ENCODE measurements at regions not wholly inside any gene's neighbourhood (a gene's known extent, or its start where the extent isn't known, plus 50 kb on each side); places are given as distances from the start of the nearest gene placed in this dataset.

DNA sequence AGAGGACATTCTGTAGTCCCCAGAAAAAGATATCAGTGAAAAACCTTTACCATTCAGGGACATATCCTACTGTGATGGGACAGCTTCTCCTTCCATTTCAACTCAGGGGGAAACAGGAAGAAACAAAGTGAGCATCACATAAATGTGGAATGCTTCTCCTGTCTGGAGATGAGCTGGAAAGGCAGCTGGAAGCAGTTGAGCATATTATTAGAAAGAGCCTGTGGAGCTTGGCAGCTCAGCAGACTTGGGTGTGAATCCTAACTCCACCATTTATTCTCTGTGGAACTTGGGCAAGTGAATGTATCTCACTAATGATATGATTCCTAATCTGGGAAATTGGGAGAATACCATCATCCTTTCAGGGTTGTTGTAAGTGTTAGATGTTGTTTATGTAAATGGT lies 232.1 kb upstream of the F9 start:
- DNase-seq: no peak
- intact Hi-C loops (cut with micrococcal nuclease): no loop called here
- no peak for ATAC-seq

- ATAC-seq: no peak
These were observed 232.9 kb upstream of the F9 start for GRCh38 chrX:139297638-139298037.

GRCh38 chrX:139293991-139294390 lies 236.5 kb upstream of the F9 start:
- DNase-seq (no peak), ATAC-seq (no peak)
- intact Hi-C loops (cut with micrococcal nuclease): no loop called here

More at GRCh38 chrX:139297638-139298037, 232.9 kb upstream of the F9 start:
- no peak for DNase-seq
- intact Hi-C loops (cut with micrococcal nuclease): no loop called here

DNA sequence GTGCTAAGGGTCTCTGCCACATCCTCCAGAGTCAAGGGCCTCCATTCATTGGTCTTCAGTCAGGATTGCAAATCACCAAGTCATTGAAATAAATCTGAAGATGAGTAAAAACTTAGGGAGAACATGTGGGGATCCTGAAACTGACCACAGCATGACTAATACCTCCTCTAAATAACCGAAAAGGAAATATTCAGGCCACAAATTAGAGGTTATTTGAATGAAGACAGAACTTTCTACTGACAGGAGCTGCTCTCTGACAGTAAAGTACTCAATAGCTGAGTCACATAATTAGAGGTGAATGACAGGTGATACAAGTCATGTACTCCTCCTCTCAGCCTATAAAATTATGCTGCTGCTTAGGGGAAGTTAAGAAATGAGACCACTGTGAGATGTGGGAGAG lies 240.2 kb upstream of the F9 start:
- DNase-seq (no peak), ATAC-seq (no peak)
- intact Hi-C loops (cut with micrococcal nuclease): no loop called here

GRCh38 chrX:139287155-139287924 lies 243.2 kb upstream of the F9 start:
- DNase-seq (no peak), ATAC-seq (no peak)
- intact Hi-C loops (cut with micrococcal nuclease): no loop called here

GRCh38 chrX:139286342-139286741 lies 244.2 kb upstream of the F9 start:
- intact Hi-C loops (cut with micrococcal nuclease): no loop called here
- no peak for ATAC-seq
- DNase-seq: no peak

DNA sequence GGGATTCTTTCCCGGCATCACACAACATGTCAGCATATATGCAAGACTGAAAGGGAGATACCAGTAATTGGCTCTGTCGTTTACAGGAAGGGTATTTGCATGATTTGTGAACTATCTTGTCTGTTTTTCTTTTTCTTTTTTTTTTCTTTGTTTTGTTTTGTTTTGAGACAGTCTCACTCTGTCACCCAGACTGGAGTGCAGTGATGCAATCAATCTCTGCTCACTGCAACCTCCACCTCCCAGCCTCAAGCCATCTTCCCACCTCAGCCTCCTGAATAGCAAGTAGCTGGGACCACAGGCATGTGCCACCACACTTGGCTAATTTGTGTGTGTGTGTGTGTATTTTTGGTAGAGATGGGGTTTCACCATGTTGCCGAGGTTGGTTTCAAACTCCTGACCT lies 262.7 kb upstream of the F9 start:
- intact Hi-C loops (cut with micrococcal nuclease): no loop called here
- DNase-seq: no peak
- no peak for ATAC-seq

- DNase-seq (no peak), ATAC-seq (no peak)
- intact Hi-C loops (cut with micrococcal nuclease): no loop called here
These were observed 284.2 kb upstream of the F9 start for GRCh38 chrX:139246295-139246694.

DNA sequence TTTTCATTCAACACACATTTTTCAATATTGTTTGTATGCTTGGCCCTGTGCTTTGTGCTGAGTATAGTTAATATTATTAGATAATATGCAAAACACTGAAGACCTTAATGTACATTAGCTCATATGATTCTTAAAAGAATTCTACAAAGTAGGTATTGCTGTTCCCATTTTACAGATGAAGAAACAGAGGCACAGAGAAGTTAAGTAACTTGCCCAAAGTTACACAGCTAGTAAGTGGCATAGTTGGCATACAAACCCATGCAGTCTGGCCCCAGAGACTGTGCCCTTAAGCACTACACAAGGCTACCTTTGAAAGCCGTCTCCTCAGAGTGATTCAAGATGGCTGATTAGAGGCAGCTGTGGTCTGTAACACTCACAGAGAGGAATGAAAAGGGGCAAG lies 293.4 kb upstream of the F9 start:
- no peak for ATAC-seq
- no peak for DNase-seq
- intact Hi-C loops (cut with micrococcal nuclease): no loop called here

DNA sequence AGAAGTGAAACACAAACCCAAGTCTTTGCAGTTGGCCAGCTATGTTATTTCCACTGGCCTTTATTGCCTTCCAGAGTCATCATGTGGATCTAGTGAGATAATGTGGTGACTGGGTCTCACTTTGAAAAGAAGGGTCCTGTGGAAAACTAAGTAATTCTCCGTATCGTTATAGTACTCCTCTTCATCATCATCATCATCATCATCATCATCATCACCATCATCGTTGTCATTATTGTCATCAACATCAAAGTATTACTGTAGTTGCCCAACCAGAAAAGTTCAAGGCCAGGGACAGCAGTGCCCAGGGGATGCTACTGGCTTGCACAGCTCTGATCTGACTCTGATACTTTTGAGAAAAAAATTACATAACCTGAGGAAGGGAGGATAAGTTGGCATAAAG lies 295.6 kb upstream of the F9 start:
- ATAC-seq (no peak), DNase-seq (no peak)
- intact Hi-C loops (cut with micrococcal nuclease): no loop called here

DNA sequence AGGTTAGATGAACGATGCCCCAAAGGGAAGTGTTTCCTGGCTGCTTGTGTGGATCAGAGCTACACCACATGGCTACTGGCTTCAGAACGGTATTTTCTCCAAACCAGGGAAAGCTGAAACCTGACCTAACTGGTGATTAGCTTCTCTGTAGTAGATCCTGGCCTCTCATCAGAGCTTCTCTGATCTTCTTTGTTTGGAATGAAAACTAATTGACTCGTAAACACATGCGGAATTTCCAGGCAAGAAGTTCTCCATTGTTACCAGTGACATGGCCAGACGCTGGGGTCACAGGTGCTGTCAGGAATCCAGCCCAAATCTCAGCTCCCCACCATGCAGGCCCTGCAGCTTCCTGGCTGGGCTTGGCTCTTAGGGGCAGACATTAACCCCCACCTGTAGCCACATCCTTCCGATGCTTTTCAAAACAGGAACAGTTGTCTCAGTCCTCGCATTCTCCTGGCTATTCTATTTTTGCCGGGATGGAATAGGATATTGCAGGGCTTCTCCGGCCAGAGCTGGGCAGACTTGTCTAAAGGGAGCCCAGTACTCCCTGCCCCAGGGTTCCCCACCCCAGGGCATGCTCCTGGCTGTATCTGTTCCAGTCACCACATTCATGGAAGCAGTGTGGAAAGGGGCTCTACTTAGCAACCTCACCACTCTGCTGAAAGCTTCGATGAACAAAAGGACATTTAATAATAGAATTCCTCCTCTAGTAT lies 305.4 kb upstream of the F9 start:
- DNase-seq (no peak), ATAC-seq (no peak)
- intact Hi-C loops (cut with micrococcal nuclease): no loop called here

GRCh38 chrX:139222511-139223200 lies 307.9 kb upstream of the F9 start:
- DNase-seq: no peak
- intact Hi-C loops (cut with micrococcal nuclease): no loop called here
- no peak for ATAC-seq

DNA sequence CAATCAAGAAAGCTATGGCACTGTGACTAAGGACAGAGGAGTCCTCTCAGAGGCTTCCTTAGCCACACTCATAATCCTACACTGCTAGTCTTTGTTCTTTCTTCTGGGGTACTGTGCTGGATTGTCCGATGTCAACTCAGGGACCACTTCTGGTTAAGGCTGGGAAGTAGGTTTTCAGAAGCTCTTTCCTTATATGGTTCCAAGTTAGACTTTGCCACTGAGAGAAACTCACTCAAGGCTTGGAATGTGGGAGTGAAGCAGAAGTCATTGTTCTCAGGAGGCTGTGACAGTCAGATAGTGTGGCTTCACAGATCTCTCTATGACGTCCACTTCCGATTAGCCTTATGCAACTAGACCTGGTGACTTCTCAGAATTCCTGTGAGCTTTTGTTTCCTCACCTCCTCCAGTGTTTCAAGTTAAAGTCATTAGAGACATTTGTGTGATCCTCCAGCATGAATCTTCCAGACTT lies 317.3 kb upstream of the F9 start:
- intact Hi-C loops (cut with micrococcal nuclease): no loop called here
- DNase-seq (no peak), ATAC-seq (no peak)

DNA sequence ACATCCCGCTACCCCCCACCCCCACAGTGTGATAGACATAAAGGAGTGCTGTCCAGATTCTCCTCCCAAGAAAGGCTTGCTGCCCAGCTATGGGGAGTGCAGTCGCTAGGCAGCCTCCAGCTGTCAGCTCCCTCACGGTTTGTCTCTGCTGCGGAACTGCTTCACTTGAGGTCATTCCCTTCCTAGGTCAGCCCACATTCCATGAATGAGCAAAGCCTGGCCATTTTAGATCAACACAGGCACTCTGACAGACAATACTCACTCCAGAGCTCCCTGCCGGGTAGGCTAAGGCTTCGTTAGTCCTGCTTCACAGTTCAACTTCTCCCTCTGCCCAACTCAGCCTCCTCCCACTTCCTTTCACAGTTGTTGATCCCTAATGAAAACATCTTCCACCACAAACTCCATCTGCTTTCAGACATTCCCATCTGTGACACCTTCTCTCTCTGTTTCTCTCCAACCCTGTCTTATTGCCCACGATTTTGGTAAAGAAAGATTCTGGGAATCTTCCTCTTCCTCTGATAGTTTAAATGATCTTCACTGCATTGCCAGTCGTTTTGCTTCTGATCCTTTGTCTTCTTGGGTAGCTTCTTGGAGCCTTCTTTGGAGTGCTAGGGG lies 318.9 kb upstream of the F9 start:
- intact Hi-C loops (cut with micrococcal nuclease): no loop called here
- DNase-seq (no peak), ATAC-seq (no peak)

GRCh38 chrX:139209342-139209741 lies 321.2 kb upstream of the F9 start:
- intact Hi-C loops (cut with micrococcal nuclease): no loop called here
- ATAC-seq: no peak
- no peak for DNase-seq

DNA sequence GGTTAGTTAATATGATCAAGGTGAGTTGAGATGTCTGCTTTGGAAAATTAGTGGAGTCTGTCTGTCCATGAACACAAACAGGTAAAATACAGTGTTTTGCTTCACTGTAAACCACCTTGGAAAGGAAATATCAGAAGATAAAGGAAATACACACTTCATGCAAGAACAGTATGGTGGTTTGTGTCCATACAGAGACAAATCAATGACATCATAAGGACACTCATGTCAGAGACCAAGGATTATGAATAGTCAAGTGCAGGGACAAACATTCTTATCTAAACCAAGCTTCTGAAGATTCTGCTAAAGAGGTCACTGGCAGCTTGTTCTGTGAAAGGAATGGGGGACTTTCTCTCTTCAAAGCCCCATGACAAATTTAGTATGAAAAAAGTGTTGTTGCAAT lies 322.9 kb upstream of the F9 start:
- DNase-seq: no peak
- no peak for ATAC-seq
- intact Hi-C loops (cut with micrococcal nuclease): no loop called here

DNA sequence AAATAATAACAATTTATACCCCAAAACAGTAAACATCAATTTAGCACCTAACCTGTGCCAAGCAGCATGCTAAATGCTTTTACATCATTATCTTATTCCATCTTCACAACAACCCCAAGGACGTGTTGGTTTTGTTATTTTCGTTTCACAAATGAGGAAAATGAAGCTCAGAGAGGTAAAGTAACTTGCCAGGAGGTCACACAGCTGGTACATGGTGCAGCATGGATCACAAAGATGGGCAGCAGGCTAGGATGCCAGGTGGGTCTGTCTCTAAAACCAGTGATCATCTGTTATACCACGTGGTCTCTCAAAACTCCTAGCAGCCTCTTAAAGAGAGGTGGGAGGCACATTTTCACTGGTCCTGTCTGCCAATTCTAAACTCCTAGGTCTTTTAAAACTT lies 323.6 kb upstream of the F9 start:
- intact Hi-C loops (cut with micrococcal nuclease): no loop called here
- ATAC-seq (no peak), DNase-seq (no peak)

GRCh38 chrX:139204898-139205667 lies 325.5 kb upstream of the F9 start:
- peak; percentile 93 for ATAC-seq
- DNase-seq: peak; percentile 34
- intact Hi-C loops (cut with micrococcal nuclease): no loop called here

DNA sequence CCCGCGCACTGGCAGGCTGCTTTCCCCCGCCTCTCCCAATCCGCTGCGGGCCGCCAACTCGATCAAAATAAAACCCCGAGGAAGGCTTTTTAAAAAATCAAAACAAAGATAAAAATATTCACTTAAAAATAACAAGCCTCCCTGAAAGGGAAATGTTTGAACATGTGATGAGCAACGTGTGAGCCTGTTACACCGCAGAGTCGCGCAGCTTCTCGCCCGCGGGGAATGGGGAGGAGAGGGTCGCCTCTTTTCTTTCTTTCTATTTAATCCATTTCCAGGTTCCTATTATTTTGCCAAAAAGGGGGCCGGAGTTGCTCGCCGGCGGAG lies 326.0 kb upstream of the F9 start:
- ATAC-seq (no peak), DNase-seq (no peak)

More for the DNA sequence above, 326.0 kb upstream of the F9 start:
- intact Hi-C loops (cut with micrococcal nuclease): no loop called here

All from left ventricle myocardium superior (tissue), 1 donor.